Caco-2 (cell line): ENCODE measurements at regions not wholly inside any gene's neighbourhood (a gene's known extent, or its start where the extent isn't known, plus 50 kb on each side); places are given as distances from the start of the nearest gene placed in this dataset.
"Not testable (repeated sequence)": the region's sequence is repeated elsewhere in the genome, so short reads cannot be mapped to it uniquely, and the experiment has no call there.

Experiments
- BruUV-seq: library from RNA; stranded (reverse); fragments of 400-500 nt; replicated peaks from 2 replicates; lab custom pipeline; 2021; lab: Mats Ljungman, UMichigan
- CTCF ChIA-PET: fragments of 300-600 bp; sonication (Branson Sonifier 250); formaldehyde crosslinking; loops from one replicate; lab custom pipeline; 2022; ENCODE audit warnings: antibody characterized with exemption; lab: Charles Lee
- POLR2A ChIA-PET: fragments of 300-600 bp; sonication (Branson Sonifier 250); formaldehyde crosslinking; loops from one replicate; lab custom pipeline; 2022; ENCODE audit warnings: antibody characterized with exemption; lab: Charles Lee
- DNase-seq, 2 experiments: peaks; one replicate each; pipeline versions ENCODE4 v3.0.0 to v3.0.0-alpha.2; 2020 to 2022
- H3K27me3 ChIP-seq: replicated peaks from 2 replicates; pipeline ENCODE4 v1.6.0; 2011; ENCODE audit warnings: low read length; ENCODE audit not compliant: control insufficient read depth, insufficient read depth
- H3K36me3 ChIP-seq: 2 replicates; pipeline ENCODE4 v1.5.1; 2011; ENCODE audit warnings: low read length; ENCODE audit not compliant: control insufficient read depth, insufficient read depth
- H3K4me1 ChIP-seq: fragments of 250-450 bp; sonication (Bioruptor Pico); 2 replicates; pipeline ENCODE4 v1.5.1; 2020; ENCODE audit warnings: mild to moderate bottlenecking
- H3K4me3 ChIP-seq: 2 replicates; pipeline ENCODE4 v1.5.1; 2011; ENCODE audit warnings: low read depth, mild to moderate bottlenecking, control low read depth, low read length
- H3K9me3 ChIP-seq: fragments of 250-450 bp; sonication (Bioruptor Pico); 2 replicates; pipeline ENCODE4 v1.5.1; 2020; ENCODE audit warnings: mild to moderate bottlenecking, moderate library complexity
- H3K27ac Mint-ChIP-seq: one replicate; pipeline ENCODE4 v1.8.0; 2022; ENCODE audit warnings: mixed read lengths; ENCODE audit not compliant: unreplicated experiment
- H3K27me3 Mint-ChIP-seq: one replicate; pipeline ENCODE4 v1.8.0; 2022; ENCODE audit warnings: mixed read lengths; ENCODE audit not compliant: insufficient read depth, unreplicated experiment
- H3K36me3 Mint-ChIP-seq: one replicate; pipeline ENCODE4 v1.8.0; 2022; ENCODE audit warnings: mild to moderate bottlenecking, mixed read lengths; ENCODE audit not compliant: insufficient read depth, unreplicated experiment
- H3K4me1 Mint-ChIP-seq: one replicate; pipeline ENCODE4 v1.8.0; 2022; ENCODE audit warnings: low read depth, mixed read lengths; ENCODE audit not compliant: unreplicated experiment
- H3K4me3 Mint-ChIP-seq: one replicate; pipeline ENCODE4 v1.8.0; 2022; ENCODE audit warnings: mild to moderate bottlenecking, moderate library complexity, mixed read lengths; ENCODE audit not compliant: unreplicated experiment
- H3K9me3 Mint-ChIP-seq: one replicate; pipeline ENCODE4 v1.8.0; 2022; ENCODE audit warnings: mixed read lengths; ENCODE audit not compliant: unreplicated experiment
- CTCF ChIP-seq, 2 experiments: fragments of 200-600 bp in 1 of 2; IDR thresholded peaks; 1 replicate in 1 of 2; 2 replicates in 1 of 2; pipeline versions ENCODE4 v1.5.1 to v1.8.0; 2011 to 2022; ENCODE audit warnings: antibody characterized with exemption in 1 of 2, control low read depth in 1 of 2, inconsistent platforms in 1 of 2, low read depth in 1 of 2, low read length in 1 of 2, mild to moderate bottlenecking in 1 of 2, moderate library complexity in 1 of 2; ENCODE audit not compliant: insufficient read depth in 1 of 2, severe bottlenecking in 1 of 2, unreplicated experiment in 1 of 2
- intact Hi-C: fragments of 100-400 bp; cut with micrococcal nuclease; formaldehyde crosslinking; loops from one replicate; pipeline ENCODE4 v1.10.0; 2022; ENCODE audit not compliant: unreplicated experiment

- H3K9me3 Mint-ChIP-seq: no peaks in the 10 kb centered on the region
- intact Hi-C loops: no loop called here
- Histone ChIP-seq H3K4me3 (no peak overlapping the region), H3K27me3 (no peaks in the 10 kb centered on the region), H3K4me1 (no peaks in the 10 kb centered on the region), H3K36me3 (no peaks in the 10 kb centered on the region), H3K9me3 (no peaks in the 10 kb centered on the region)
- ChIA-PET POLR2A (no interaction called here), CTCF (no interaction called here)
- no peaks in the 10 kb centered on the region for H3K4me1 Mint-ChIP-seq
- no TSS peak for BruUV-seq
- H3K36me3 Mint-ChIP-seq: no peaks in the 10 kb centered on the region
- H3K27ac Mint-ChIP-seq: no peak overlapping the region
- TF ChIP-seq CTCF (IDR thresholded peaks at IDR 0.05; ENCODE audit: insufficient read depth in 1 of 2, low read depth in 1 of 2, low read length in 1 of 2, severe bottlenecking in 1 of 2, unreplicated experiment in 1 of 2): no peak
- DNase-seq: no peak
- H3K4me3 Mint-ChIP-seq: no peak overlapping the region
- H3K27me3 Mint-ChIP-seq: no peaks in the 10 kb centered on the region
These were observed 1736.2 kb downstream of the SLITRK5 start for GRCh38 chr13:89407357-89407756.

GRCh38 chr13:89432997-89433396, 1761.8 kb downstream of the SLITRK5 start:
- peak overlapping the region; percentile 54 for H3K4me3 Mint-ChIP-seq
- no peak overlapping the region for H3K4me3 ChIP-seq
- no peaks in the 10 kb centered on the region for H3K9me3 ChIP-seq
- no peaks in the 10 kb centered on the region for H3K9me3 Mint-ChIP-seq
- CTCF ChIA-PET: no interaction called here
- H3K36me3 Mint-ChIP-seq: no peaks in the 10 kb centered on the region
- no TSS peak for BruUV-seq
- TF ChIP-seq CTCF (IDR thresholded peaks at IDR 0.05; ENCODE audit: insufficient read depth in 1 of 2, low read depth in 1 of 2, low read length in 1 of 2, severe bottlenecking in 1 of 2, unreplicated experiment in 1 of 2): no peak
- DNase-seq: no peak
- H3K27me3 ChIP-seq: no peaks in the 10 kb centered on the region
- POLR2A ChIA-PET: no interaction called here
- H3K4me1 Mint-ChIP-seq: peaks cover 11% of the 10 kb centered on the region
- intact Hi-C loops: loop anchor here (5.0 kb wide), 1 partner anchor 1434 kb away; no protein-coding TSS in a partner anchor
- H3K36me3 ChIP-seq: no peaks in the 10 kb centered on the region
- peaks cover 3% of the 10 kb centered on the region; the same call in 1 of the 2 replicates for H3K4me1 ChIP-seq
- peak overlapping the region; percentile 76 for H3K27ac Mint-ChIP-seq
- H3K27me3 Mint-ChIP-seq: no peaks in the 10 kb centered on the region

- H3K27ac Mint-ChIP-seq, POLR2A ChIA-PET, H3K9me3 Mint-ChIP-seq, H3K27me3 Mint-ChIP-seq, BruUV-seq, H3K9me3 ChIP-seq, H3K27me3 ChIP-seq, H3K36me3 ChIP-seq, H3K4me3 Mint-ChIP-seq, H3K4me1 ChIP-seq, H3K4me3 ChIP-seq, H3K36me3 Mint-ChIP-seq: not testable (repeated sequence)
- CTCF ChIA-PET: interaction anchor here (0.6 to 1.4 kb wide), 5 partner anchors 47 to 1207 kb away, joined by 3 to 24 read pairs (median 4); no protein-coding TSS in a partner anchor
- H3K4me1 Mint-ChIP-seq: peaks cover 11% of the 10 kb centered on the region
- TF ChIP-seq CTCF (IDR thresholded peaks at IDR 0.05; ENCODE audit: insufficient read depth in 1 of 2, low read depth in 1 of 2, low read length in 1 of 2, severe bottlenecking in 1 of 2, unreplicated experiment in 1 of 2): peak in 1 of 2 experiments; percentile 42
- intact Hi-C loops: loop anchor here (1.0 to 5.0 kb wide), 3 partner anchors 261 to 1433 kb away; no protein-coding TSS in a partner anchor
- DNase-seq: peak in 1 of 2 experiments; percentile 48
These were observed 1763.5 kb downstream of the SLITRK5 start for GRCh38 chr13:89434624-89435023.
